GM19467 (cell line): ENCODE measurements at regions not wholly inside any gene's neighbourhood (a gene's known extent, or its start where the extent isn't known, plus 50 kb on each side); places are given as distances from the start of the nearest gene placed in this dataset.
"Not testable (repeated sequence)": the region's sequence is repeated elsewhere in the genome, so short reads cannot be mapped to it uniquely, and the experiment has no call there.

Experiments
- ATAC-seq: cut with Tn5 transposase; IDR thresholded peaks from one replicate; pipeline ENCODE4 v1.9.1; 2021; ENCODE audit warnings: mild to moderate bottlenecking, moderate library complexity; ENCODE audit not compliant: unreplicated experiment

DNA sequence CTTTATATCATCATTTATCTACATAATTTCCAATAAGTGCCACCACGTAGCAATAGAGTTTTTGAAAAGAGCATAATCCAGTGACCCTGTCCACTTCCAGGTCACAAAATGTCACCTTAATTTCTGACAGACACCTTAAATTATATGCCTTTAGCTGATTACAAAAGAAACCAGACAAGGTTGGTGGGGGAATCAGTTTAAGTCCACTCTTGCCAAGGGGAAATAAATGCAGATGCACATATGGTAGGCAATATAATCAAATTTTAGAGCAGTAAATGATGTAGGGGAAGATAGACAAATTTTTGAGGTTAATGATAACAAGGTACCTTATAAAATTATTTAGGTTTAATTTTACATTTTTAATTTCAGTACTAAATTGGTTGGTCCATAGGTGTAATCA, 253.5 kb downstream of the ZIC1 start:
- no peak for ATAC-seq

DNA sequence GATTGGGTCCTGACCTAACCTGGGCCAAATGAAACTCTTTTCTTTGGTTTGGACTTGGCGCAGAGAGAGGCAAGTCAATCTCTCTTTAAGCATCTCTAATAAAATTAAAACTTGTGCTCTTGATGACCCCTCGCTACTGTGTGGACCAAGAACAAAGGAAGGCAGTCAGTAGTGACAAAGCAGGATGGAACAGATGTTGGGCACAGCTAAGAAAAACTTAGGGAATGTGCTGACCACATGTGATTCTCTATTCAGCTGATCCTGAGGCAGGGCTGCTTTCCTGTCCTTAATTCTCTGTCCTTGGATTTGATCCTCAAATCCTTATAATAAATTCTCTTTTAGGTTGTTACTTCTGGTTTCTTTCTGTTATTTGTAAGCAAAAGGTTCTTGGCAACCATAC, 259.9 kb downstream of the ZIC1 start:
- ATAC-seq: no peak

DNA sequence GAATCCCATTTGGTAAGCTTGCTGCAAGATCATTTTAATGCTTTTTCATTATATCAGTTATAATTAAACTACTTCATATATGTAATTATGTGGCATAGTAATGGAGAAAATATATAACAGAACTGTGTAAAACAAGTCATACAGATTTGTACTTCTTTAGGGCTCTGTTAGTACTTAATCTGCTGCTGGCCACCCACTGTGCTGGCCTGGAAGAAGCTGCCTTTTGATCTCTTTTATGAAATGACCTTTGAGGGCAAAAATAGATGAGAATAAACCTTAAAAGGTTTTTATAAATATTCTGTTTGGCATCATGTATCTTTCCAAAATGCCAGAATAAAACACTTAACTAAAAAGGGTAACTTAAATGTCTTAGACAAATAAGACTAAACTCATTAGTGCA, 262.9 kb downstream of the ZIC1 start:
- ATAC-seq: no peak

DNA sequence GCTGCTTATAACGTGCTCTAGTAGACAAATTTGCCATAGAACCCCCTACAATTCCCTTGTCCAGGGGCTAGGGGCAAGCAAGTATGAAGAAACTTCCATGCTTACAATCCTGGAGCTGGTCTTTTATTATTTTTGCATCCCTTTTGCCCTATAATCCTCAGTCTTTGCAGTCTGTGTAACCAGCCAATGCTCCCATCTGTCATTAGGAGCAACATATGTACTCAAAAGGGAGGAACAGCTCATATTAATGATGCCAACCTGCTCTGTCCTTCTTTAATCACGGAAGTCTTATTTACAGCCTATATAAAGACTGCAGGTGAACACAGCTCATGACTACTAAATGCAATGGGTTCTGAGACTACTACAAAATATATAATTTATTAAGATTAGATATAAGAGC, 263.3 kb downstream of the ZIC1 start:
- ATAC-seq: no peak

DNA sequence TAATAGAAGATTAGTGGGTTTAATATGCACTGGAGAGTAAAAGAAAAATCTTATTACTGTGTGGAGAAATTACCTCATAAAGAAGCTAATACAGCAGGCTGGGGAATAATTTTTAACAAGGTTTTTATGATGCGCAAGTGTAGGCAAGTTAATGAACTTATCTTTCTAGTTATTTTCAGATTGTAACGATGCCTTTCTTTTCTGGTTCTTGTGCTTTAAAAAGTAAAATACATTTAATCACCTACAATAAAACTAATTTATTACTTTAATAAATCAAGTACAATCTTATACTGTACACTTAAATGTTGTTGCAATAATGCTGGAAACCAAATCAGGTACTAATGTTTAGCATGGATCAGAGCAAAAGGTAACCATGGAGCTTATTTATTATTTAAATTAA, 266.6 kb downstream of the ZIC1 start:
- no peak for ATAC-seq

DNA sequence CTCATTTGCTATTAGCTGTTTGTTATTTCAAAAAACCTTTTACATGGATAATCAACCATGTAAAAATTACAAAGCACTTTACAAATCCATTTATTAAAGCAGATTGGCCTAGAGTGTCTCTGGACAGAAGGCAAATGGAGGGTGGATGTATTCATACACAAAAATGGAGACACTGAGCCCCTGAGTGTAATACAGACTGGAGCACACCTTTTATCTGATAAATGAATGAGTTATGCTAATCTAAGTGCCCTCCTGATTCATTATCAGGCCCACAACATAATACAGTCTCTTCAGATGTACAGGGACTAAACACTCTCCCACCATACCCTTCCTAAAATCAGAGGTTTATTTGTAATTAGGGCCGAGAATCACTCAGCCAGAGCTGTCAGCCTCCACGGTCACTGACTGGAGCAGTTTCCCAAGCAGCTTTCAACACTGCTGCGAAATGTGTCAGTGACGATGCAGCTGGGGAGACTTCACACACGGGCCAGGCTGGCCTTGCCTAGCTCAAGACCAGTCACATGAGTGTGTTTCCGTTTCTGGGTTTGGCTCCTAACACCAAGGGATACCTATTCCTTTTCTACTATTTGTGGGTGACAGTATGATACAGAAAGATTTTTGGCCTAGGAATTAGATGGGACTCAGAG, 271.8 kb downstream of the ZIC1 start:
- ATAC-seq: no peak

DNA sequence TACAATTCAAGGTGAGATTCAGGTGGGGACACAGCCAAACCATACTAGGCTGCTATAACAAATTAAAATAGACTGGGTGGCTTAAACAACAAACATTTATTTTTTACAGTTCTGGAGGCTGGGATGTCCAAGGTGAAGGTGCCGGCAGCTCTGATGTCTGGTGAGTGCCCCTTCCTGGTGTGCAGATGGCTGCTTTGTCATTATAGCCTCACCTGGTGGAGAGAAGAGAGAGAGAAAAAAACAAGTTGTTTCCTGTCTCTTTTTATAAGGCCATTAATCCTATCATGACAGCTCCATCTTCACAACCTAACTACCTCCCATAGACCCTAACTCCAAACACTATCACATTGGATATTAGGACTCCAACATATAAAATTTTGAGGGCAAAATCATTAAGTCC, 279.7 kb downstream of the ZIC1 start:
- ATAC-seq: no peak

DNA sequence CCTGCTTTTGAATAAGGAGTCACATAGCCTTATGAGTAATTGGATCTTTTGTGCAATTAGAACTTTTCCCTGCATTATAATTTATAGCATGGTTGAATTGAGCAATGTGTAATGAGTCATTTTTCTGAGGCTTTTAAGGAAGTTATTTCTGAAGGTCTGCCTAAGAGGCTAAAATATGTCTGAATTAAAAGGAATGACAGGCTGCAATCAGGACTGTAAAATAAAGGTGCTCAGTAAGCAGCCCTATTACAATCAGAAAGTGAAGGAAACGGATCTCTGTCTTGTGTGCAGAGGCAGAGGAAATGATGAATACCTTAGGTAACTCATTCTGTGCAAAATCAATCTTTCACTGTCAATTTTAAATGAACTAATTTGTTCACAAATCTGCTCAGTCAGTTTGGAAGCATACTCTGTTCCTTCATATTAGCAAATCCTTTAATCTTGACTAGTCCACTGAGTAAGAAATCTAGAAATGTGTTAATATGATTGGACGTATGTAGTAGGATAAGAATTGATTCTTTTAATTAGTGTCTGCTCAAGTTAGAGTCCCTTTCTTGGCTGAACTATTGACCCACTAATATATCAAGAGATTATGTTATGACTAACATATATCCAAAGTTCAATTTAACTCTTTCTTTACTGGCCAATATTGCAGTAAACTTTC, 290.1 kb downstream of the ZIC1 start:
- ATAC-seq: no peak

DNA sequence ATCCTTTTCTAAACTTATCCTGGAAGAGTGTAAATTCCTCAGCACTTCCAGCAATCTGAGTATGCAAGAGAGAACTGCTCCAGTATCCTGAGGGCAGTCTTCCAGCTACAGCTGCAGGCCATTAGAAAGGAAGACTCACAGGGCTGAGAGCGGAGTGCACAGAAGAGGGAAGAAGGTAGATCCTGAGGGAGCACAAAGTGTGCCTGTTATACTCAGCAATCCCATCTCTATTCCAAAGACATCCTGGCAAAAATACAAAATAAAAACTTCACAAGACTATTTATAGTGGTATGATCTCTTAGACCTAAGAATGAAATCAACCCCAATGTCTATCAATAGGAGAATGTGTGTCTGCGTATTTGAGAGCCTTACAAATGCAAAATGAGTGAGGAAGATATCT, 292.0 kb downstream of the ZIC1 start:
- ATAC-seq: no peak

DNA sequence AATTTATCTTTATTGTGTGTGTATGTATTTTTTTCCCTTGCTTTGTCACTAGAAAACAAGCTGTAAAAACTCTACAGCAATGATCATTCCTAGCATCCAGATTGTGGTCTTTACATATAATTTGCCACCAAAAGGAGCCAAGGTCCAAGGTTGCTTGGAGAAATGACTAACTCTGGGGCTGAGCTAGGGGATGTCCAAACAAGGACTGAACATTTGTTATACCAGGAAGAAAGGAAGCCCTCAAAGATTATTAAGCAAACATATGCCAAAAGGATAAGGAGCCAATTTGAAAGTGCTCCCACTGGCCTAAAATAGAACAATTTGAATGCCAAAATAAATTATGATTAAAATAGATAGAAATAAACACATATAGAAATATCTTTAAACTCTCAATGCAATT, 293.3 kb downstream of the ZIC1 start:
- no peak for ATAC-seq

DNA sequence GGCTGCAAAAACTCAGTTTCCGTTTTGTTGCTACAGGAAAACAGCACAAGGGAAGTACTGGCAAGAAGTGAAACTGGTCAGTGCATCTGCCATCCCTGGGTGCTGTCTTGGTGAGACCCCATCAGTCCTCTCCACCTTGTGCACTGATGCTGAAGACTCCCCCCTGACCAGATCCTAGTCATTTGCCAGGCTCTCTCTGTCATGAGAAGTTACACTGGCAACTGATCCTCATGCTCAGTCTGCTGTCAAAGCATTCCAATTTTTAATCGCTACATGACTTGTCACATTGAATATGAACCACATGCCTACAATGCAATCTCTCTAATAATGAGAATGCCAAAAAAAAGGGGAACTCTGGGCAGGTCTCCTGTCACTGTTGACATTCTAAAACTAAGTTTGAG, 296.5 kb downstream of the ZIC1 start:
- no peak for ATAC-seq

DNA sequence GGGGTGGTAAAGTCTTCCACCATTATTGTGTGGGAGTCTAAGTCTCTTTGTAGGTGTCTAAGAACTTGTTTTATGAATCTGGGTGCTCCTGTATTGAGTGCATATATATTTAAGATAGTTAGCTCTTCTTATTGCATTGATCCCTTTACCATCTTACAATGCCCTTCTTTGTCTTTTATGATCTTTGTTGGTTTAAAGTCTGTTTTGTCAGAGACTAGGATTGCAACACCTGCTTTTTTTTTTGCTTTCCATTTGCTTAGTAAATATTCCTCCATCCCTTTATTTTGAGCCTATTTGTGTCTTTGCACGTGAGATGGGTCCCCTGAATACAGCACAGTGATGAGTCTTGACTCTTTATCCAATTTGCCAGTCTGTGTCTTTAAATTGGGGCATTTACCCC, 301.6 kb downstream of the ZIC1 start:
- not testable (repeated sequence) for ATAC-seq

DNA sequence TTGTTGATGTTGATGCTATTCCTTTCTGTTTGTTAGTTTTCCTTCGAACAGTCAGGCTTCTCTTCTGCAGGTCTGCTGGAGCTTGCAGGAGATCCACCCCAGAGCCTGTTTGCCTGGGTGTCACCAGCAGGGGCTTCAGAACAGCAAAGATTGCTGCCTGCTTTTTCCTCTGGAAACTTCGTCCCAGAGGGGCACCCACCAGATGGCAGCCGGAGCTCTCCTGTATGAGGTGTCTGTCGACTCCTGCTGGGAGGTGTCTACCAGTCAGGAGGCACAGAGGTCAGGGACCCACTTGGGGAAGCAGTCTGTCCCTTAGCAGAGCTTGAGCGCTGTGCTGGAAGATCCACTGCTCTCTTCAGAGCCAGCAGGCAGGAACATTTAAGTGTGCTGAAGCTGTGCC, 303.2 kb downstream of the ZIC1 start:
- ATAC-seq: no peak

DNA sequence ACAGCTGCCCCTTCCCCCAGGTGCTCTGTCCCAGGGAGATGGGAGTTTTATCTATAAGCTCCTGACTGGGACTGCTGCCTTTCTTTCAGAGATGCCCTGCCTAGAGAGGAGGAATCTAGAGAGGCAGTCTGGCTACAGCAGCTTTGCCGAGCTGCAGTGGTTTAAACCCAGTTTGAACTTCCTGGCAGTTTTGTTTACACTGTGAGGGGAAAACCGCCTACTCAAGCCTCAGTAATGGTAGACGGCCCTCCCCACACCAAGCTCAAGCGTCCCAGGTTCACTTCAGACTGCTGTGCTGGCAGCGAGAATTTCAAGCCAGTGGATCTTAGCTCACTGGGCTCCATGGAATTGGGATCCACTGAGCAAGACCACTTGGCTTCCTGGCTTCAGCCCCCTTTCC, 303.6 kb downstream of the ZIC1 start:
- ATAC-seq: not testable (repeated sequence)

DNA sequence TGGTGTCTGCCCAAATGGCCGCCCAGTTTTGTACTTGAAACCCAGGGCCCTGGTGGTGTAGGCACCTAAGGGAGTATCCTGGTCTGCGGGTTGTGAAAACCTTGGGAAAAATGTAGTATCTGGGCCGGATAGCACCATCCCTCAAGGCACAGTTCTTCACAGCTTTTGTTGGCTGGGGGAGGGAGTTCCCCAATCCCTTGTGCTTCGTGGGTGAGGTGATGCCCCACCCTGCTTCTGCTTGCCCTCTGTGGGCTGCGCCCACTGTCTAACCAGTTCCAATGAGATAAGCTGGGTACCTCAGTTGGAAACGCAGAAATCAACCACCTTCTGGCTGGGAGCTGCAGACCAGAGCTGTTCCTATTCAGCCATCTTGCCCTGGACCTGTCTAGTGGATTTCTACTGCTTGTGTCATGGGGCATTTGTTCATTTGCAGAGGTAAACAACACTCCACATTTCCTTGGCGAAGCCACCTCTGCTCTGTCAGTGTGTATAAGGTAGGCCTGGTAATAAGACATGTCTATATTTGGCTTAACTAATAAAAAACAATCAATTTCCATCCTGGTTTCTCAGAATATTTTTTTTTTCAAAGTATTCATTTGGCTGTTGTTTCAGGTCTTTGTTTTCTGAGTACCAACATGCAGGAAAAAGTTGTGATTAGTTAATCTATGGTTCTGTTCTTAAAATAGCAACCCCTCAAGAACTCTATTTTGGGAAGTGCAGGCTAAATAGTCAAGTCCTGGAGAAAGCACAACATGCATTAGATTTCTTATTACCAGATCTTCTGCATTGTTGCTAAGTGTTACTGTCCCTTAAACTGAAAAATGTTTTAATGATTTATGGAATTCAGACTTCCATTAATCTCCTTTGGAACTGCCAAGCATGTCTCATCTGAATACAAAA, 304.3 kb downstream of the ZIC1 start:
- no peak for ATAC-seq

DNA sequence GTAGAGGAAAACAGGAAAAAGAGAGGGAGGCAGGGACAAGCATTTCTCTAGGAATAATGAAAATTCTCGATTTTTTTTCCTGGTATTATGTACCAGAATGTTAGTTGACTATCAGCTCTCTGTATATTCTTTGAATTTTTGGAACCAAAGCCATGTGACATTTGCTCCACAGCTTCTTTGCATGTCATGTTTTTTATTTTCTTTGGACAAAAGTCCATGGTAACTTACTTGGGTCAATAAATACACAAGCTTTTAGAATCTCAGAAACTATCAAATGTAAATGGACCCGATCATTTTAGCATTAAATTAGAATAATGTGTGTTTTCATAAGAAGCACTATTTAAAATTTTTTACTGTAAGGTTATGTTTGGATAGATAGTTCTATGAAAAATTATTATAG, 320.5 kb downstream of the ZIC1 start:
- ATAC-seq: no peak

DNA sequence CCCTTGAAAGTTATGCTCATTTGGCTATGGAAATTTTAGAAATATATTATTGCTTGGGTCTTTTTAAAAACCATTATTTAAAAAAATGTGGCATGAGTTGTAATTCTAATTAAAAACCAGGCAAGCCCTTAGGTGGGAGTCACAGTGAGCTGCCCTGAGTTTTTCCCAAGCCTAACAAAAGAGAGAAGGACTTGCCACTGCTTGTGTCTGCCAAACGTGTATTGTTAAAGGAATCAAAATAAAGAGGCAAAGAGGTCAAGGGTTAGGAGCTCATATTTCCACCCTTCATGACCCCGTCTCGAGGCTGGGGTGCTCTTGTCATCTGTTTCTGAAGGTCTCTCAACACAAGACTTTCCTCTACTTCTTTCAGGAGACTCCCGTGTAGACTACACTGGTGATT, 321.1 kb downstream of the ZIC1 start:
- ATAC-seq: no peak

DNA sequence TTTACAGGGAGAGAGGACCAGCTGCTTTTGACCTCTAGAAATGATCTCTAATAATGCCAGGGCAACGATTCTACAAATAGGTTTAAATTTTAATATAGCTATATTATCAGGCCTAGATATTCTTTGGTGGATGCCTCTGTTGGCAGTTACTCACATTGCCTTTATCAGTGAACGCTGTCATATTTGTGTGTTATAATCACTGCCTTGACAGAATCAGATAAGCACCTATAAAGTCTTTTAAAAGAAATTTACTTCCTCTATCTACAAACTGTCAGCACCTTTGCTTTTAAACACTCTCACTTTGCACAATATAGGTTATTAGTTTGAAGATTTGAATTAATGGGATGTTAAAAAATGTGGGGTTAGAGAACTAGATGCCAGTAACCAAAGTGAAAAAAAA, 324.1 kb downstream of the ZIC1 start:
- ATAC-seq: no peak

DNA sequence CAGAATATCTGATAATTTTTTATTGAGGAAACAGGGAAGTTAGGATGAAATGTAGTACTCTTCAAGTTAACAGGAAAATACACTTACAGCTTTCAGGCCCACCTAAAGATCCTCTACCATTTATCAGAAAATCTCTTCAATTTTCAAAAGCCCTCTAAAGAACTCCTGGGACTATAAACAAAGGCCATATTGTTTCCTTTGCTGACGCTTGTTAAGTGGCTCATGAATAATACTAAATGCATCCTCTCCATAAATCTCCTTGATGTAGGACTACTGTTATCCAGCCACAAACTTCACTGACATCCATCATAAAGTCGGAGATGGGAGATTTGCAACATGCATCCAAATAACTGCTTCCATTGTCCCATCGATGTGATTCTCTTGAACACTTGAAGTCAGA, 326.5 kb downstream of the ZIC1 start:
- ATAC-seq: no peak

DNA sequence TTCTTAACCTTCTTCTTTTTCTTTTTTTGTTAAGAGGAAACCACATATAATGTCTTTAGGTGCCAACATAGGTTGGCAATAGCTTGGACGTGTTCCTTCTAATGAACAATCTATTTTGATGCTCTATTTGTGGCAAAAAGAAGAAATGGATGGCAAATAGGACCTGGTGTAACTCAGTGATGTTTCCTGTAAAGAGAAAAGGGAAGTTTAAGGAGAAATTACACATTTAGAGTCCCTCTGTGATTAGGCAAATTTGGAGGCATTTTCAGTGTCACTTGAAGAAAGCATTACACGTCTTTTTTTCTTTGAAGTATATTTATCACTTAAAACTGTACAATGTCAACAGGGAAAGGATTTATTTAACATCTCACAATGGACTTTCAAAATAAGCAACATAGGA, 327.1 kb downstream of the ZIC1 start:
- no peak for ATAC-seq

DNA sequence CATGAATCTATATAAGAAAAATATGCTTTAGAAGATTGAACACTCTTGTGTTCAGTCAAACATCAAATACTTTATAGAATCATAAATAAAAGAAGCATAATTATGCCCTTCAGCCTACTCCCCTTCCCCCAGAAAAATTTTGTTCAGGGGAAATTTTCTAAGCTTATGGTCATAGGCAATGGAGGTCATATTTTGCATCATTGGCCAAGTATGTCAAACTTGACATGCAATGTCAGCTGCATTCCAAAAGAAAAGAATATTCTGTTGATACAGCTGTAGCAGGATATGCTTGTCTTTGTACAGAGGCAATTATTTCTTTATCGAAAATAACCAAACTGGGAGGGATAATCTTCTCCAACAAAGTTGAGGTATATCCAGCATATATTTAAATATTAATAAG, 328.2 kb downstream of the ZIC1 start:
- ATAC-seq: no peak

DNA sequence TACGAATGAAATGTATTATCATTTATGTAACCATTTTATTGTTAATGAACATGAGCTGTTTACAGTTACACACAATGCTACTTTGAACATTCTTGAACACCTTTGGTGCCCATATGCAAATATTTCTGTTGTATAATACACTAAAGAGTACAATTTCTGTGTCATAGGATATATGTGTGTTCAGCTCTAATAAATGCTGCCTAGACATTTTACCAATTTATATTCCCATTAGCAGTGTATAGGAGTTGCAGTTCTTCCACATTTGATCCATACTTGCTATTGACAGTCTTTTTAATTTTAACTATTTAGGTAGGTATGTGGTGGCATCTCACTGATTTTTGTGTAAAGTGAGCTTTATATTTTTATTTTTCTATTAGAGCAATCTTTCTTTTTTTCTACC, 331.8 kb downstream of the ZIC1 start:
- no peak for ATAC-seq
